ENCODE measurements at regions not wholly inside any gene's neighbourhood (a gene's known extent, or its start where the extent isn't known, plus 50 kb on each side); places are given as distances from the start of the nearest gene placed in this dataset.

GRCh38 chr2:60368456-60368855 lies 185.0 kb downstream of the BCL11A start:
- H3K27me3 ChIP-seq (ENCODE audit: insufficient read depth, low read length) = no peaks in the 10 kb centered on the region
- Mint-ChIP-seq H3K36me3 (no peaks in the 10 kb centered on the region), H3K4me1 (peaks cover 0 to 2% (median 0%) of the 10 kb centered on the region in 4 donors), H3K27ac (no peak overlapping the region), H3K27me3 (peaks cover 3 to 4% of the 10 kb centered on the region in 2 donors), H3K9me3 (no peaks in the 10 kb centered on the region), H3K4me3 (no peak overlapping the region)
- ChIA-PET POLR2A (ENCODE audit: partially characterized antibody) (no interaction called here), CTCF (ENCODE audit: partially characterized antibody) (no interaction called here)
- no peaks in the 10 kb centered on the region for H3K9me3 ChIP-seq (ENCODE audit: control insufficient read depth in 1 of 2, low read length in 2 of 2)
- H3K27ac ChIP-seq (ENCODE audit: low read depth, low read length) = no peak overlapping the region
- no peaks in the 10 kb centered on the region for H3K36me3 ChIP-seq (ENCODE audit: insufficient read depth, low read length)
- intact Hi-C loops (cut with micrococcal nuclease) = no loop called here
- no peak for DNase-seq
- H3K4me1 ChIP-seq (ENCODE audit: insufficient read depth, low read length) = no peaks in the 10 kb centered on the region
- no peak overlapping the region for H3K4me3 ChIP-seq (ENCODE audit: low read length in 2 of 2)

- no peaks in the 10 kb centered on the region for H3K27me3 ChIP-seq (ENCODE audit: insufficient read depth, low read length)
- no peaks in the 10 kb centered on the region for H3K36me3 ChIP-seq (ENCODE audit: insufficient read depth, low read length)
- POLR2A ChIA-PET (ENCODE audit: partially characterized antibody) = no interaction called here
- peaks cover 0 to 2% (median 0%) of the 10 kb centered on the region in 8 donors for H3K9me3 Mint-ChIP-seq
- peaks cover 0 to 2% (median 0%) of the 10 kb centered on the region in 4 donors for H3K4me1 Mint-ChIP-seq
- no peak for DNase-seq
- no peak overlapping the region for H3K4me3 Mint-ChIP-seq
- no peaks in the 10 kb centered on the region for H3K9me3 ChIP-seq (ENCODE audit: control insufficient read depth in 1 of 2, low read length in 2 of 2)
- intact Hi-C loops (cut with micrococcal nuclease) = no loop called here
- H3K27ac ChIP-seq (ENCODE audit: low read depth, low read length) = no peak overlapping the region
- CTCF ChIA-PET (ENCODE audit: partially characterized antibody) = interaction anchor here (0.6 kb wide), 1 partner anchor 316 kb away, joined by 3 read pairs; no protein-coding TSS in a partner anchor
- H3K4me1 ChIP-seq (ENCODE audit: insufficient read depth, low read length) = no peaks in the 10 kb centered on the region
- H3K27me3 Mint-ChIP-seq = peaks cover 3% of the 10 kb centered on the region in 2 donors
- no peak overlapping the region for H3K4me3 ChIP-seq (ENCODE audit: low read length in 2 of 2)
- no peak overlapping the region for H3K27ac Mint-ChIP-seq
- H3K36me3 Mint-ChIP-seq = no peaks in the 10 kb centered on the region
Observed at GRCh38 chr2:60366135-60366712, 187.2 kb downstream of the BCL11A start.

GRCh38 chr2:60365556-60365955 lies 187.9 kb downstream of the BCL11A start:
- no peak overlapping the region for H3K27ac ChIP-seq (ENCODE audit: low read depth, low read length)

GRCh38 chr2:60364491-60364890 lies 189.0 kb downstream of the BCL11A start:
- H3K27me3 ChIP-seq (ENCODE audit: insufficient read depth, low read length) = no peaks in the 10 kb centered on the region
- H3K27ac Mint-ChIP-seq = peak overlapping the region in 1 of 7 donors; percentile 14
- H3K27ac ChIP-seq (ENCODE audit: low read depth, low read length) = no peak overlapping the region
- H3K4me3 ChIP-seq (ENCODE audit: low read length in 2 of 2) = no peak overlapping the region
- H3K36me3 ChIP-seq (ENCODE audit: insufficient read depth, low read length) = no peaks in the 10 kb centered on the region
- no peak overlapping the region for H3K4me3 Mint-ChIP-seq
- no peaks in the 10 kb centered on the region for H3K9me3 ChIP-seq (ENCODE audit: control insufficient read depth in 1 of 2, low read length in 2 of 2)
- ChIA-PET POLR2A (ENCODE audit: partially characterized antibody) (no interaction called here), CTCF (ENCODE audit: partially characterized antibody) (no interaction called here)
- H3K27me3 Mint-ChIP-seq = peaks cover 0 to 4% of the 10 kb centered on the region in 2 donors
- no peak for DNase-seq
- no peaks in the 10 kb centered on the region for H3K36me3 Mint-ChIP-seq
- intact Hi-C loops (cut with micrococcal nuclease) = no loop called here
- H3K4me1 ChIP-seq (ENCODE audit: insufficient read depth, low read length) = no peaks in the 10 kb centered on the region
- H3K9me3 Mint-ChIP-seq = peaks cover 0 to 2% (median 0%) of the 10 kb centered on the region in 8 donors
- no peaks in the 10 kb centered on the region for H3K4me1 Mint-ChIP-seq

More at GRCh38 chr2:60365556-60365955, 187.9 kb downstream of the BCL11A start:
- no peaks in the 10 kb centered on the region for H3K36me3 ChIP-seq (ENCODE audit: insufficient read depth, low read length)
- no peaks in the 10 kb centered on the region for H3K27me3 ChIP-seq (ENCODE audit: insufficient read depth, low read length)
- intact Hi-C loops (cut with micrococcal nuclease) = no loop called here
- no peaks in the 10 kb centered on the region for H3K4me1 ChIP-seq (ENCODE audit: insufficient read depth, low read length)
- DNase-seq = no peak
- Mint-ChIP-seq H3K27me3 (peaks cover 0 to 4% of the 10 kb centered on the region in 2 donors), H3K27ac (no peak overlapping the region), H3K36me3 (no peaks in the 10 kb centered on the region), H3K9me3 (peaks cover 0 to 2% (median 0%) of the 10 kb centered on the region in 8 donors), H3K4me3 (no peak overlapping the region), H3K4me1 (peaks cover 0 to 2% (median 0%) of the 10 kb centered on the region in 4 donors)
- no peak overlapping the region for H3K4me3 ChIP-seq (ENCODE audit: low read length in 2 of 2)
- CTCF ChIA-PET (ENCODE audit: partially characterized antibody) = no interaction called here
- POLR2A ChIA-PET (ENCODE audit: partially characterized antibody) = no interaction called here
- no peaks in the 10 kb centered on the region for H3K9me3 ChIP-seq (ENCODE audit: control insufficient read depth in 1 of 2, low read length in 2 of 2)

GRCh38 chr2:60361498-60361897 lies 192.0 kb downstream of the BCL11A start:
- Histone ChIP-seq H3K27me3 (ENCODE audit: insufficient read depth, low read length) (no peaks in the 10 kb centered on the region), H3K9me3 (ENCODE audit: control insufficient read depth in 1 of 2, low read length in 2 of 2) (no peaks in the 10 kb centered on the region), H3K4me3 (ENCODE audit: low read length in 2 of 2) (no peak overlapping the region), H3K36me3 (ENCODE audit: insufficient read depth, low read length) (no peaks in the 10 kb centered on the region), H3K4me1 (ENCODE audit: insufficient read depth, low read length) (no peaks in the 10 kb centered on the region), H3K27ac (ENCODE audit: low read depth, low read length) (no peak overlapping the region)
- Mint-ChIP-seq H3K27me3 (peaks cover 0 to 7% of the 10 kb centered on the region in 2 donors), H3K4me3 (no peak overlapping the region), H3K27ac (no peak overlapping the region), H3K4me1 (no peaks in the 10 kb centered on the region), H3K9me3 (peaks cover 0 to 2% (median 0%) of the 10 kb centered on the region in 8 donors), H3K36me3 (no peaks in the 10 kb centered on the region)
- POLR2A ChIA-PET (ENCODE audit: partially characterized antibody) = no interaction called here
- intact Hi-C loops (cut with micrococcal nuclease) = no loop called here
- no peak for DNase-seq
- CTCF ChIA-PET (ENCODE audit: partially characterized antibody) = no interaction called here

- Mint-ChIP-seq H3K36me3 (no peaks in the 10 kb centered on the region), H3K27me3 (peaks cover 4 to 10% of the 10 kb centered on the region in 2 donors), H3K4me3 (no peak overlapping the region), H3K4me1 (peaks cover 0 to 5% (median 0%) of the 10 kb centered on the region in 4 donors), H3K27ac (no peak overlapping the region), H3K9me3 (peaks cover 0 to 2% (median 0%) of the 10 kb centered on the region in 8 donors)
- no peaks in the 10 kb centered on the region for H3K9me3 ChIP-seq (ENCODE audit: control insufficient read depth in 1 of 2, low read length in 2 of 2)
- ChIA-PET CTCF (ENCODE audit: partially characterized antibody) (no interaction called here), POLR2A (ENCODE audit: partially characterized antibody) (no interaction called here)
- DNase-seq = no peak
- no peaks in the 10 kb centered on the region for H3K36me3 ChIP-seq (ENCODE audit: insufficient read depth, low read length)
- H3K27ac ChIP-seq (ENCODE audit: low read depth, low read length) = no peak overlapping the region
- intact Hi-C loops (cut with micrococcal nuclease) = no loop called here
- no peaks in the 10 kb centered on the region for H3K4me1 ChIP-seq (ENCODE audit: insufficient read depth, low read length)
- no peaks in the 10 kb centered on the region for H3K27me3 ChIP-seq (ENCODE audit: insufficient read depth, low read length)
- H3K4me3 ChIP-seq (ENCODE audit: low read length in 2 of 2) = no peak overlapping the region
Observed at GRCh38 chr2:60359569-60359968, 193.9 kb downstream of the BCL11A start.

GRCh38 chr2:60358476-60358875 lies 195.0 kb downstream of the BCL11A start:
- Mint-ChIP-seq H3K9me3 (peaks cover 0 to 2% (median 0%) of the 10 kb centered on the region in 8 donors), H3K36me3 (no peaks in the 10 kb centered on the region), H3K27me3 (peaks cover 6 to 11% of the 10 kb centered on the region in 2 donors), H3K4me1 (peaks cover 0 to 5% (median 0%) of the 10 kb centered on the region in 4 donors), H3K4me3 (no peak overlapping the region), H3K27ac (no peak overlapping the region)
- H3K9me3 ChIP-seq (ENCODE audit: control insufficient read depth in 1 of 2, low read length in 2 of 2) = no peaks in the 10 kb centered on the region
- no peak overlapping the region for H3K4me3 ChIP-seq (ENCODE audit: low read length in 2 of 2)
- ChIA-PET POLR2A (ENCODE audit: partially characterized antibody) (no interaction called here), CTCF (ENCODE audit: partially characterized antibody) (no interaction called here)
- no peaks in the 10 kb centered on the region for H3K4me1 ChIP-seq (ENCODE audit: insufficient read depth, low read length)
- no peaks in the 10 kb centered on the region for H3K36me3 ChIP-seq (ENCODE audit: insufficient read depth, low read length)
- DNase-seq = no peak
- no peak overlapping the region for H3K27ac ChIP-seq (ENCODE audit: low read depth, low read length)
- intact Hi-C loops (cut with micrococcal nuclease) = no loop called here
- H3K27me3 ChIP-seq (ENCODE audit: insufficient read depth, low read length) = no peaks in the 10 kb centered on the region
